ENCODE measurements at regions not wholly inside any gene's neighbourhood (a gene's known extent, or its start where the extent isn't known, plus 50 kb on each side); places are given as distances from the start of the nearest gene placed in this dataset.

GRCh38 chr4:73676861-73677323, 56.7 kb upstream of the RASSF6 start:
- no peak for TF ChIP-seq CTCF (tag by site-specific recombination; IDR thresholded peaks at IDR 0.05)
- TF ChIP-seq HOXD13 (CRISPR knock-in tag; IDR thresholded peaks at IDR 0.05; ENCODE audit: borderline replicate concordance): no peak
- no peak for TF ChIP-seq PRDM1 (tag by site-specific recombination; IDR thresholded peaks at IDR 0.05)
- no peak for TF ChIP-seq ZNF274 (IDR thresholded peaks at IDR 0.05; ENCODE audit: low read length)
- no peak for TF ChIP-seq ZNF274 (tag by site-specific recombination; IDR thresholded peaks at IDR 0.05; ENCODE audit: borderline replicate concordance)
